ENCODE measurements at regions not wholly inside any gene's neighbourhood (a gene's known extent, or its start where the extent isn't known, plus 50 kb on each side); places are given as distances from the start of the nearest gene placed in this dataset.

- TF ChIP-seq, protein P1, sequence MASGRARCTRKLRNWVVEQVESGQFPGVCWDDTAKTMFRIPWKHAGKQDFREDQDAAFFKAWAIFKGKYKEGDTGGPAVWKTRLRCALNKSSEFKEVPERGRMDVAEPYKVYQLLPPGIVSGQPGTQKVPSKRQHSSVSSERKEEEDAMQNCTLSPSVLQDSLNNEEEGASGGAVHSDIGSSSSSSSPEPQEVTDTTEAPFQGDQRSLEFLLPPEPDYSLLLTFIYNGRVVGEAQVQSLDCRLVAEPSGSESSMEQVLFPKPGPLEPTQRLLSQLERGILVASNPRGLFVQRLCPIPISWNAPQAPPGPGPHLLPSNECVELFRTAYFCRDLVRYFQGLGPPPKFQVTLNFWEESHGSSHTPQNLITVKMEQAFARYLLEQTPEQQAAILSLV (CRISPR knock-in tag; IDR thresholded peaks at IDR 0.05; ENCODE audit: borderline replicate concordance): no peak
- TF ChIP-seq PRDM15 (CRISPR knock-in tag; IDR thresholded peaks at IDR 0.05): no peak
Observed at GRCh38 chr4:38411981-38412536, 251.9 kb upstream of the KLF3 start.
